ENCODE measurements at regions not wholly inside any gene's neighbourhood (a gene's known extent, or its start where the extent isn't known, plus 50 kb on each side); places are given as distances from the start of the nearest gene placed in this dataset.
"Not testable (repeated sequence)": the region's sequence is repeated elsewhere in the genome, so short reads cannot be mapped to it uniquely, and the experiment has no call there.

- TF ChIP-seq, protein P1, sequence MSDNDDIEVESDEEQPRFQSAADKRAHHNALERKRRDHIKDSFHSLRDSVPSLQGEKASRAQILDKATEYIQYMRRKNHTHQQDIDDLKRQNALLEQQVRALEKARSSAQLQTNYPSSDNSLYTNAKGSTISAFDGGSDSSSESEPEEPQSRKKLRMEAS (IDR thresholded peaks at IDR 0.05; ENCODE audit: low read depth, low read length), result no peak
- TF ChIP-seq, protein P2, sequence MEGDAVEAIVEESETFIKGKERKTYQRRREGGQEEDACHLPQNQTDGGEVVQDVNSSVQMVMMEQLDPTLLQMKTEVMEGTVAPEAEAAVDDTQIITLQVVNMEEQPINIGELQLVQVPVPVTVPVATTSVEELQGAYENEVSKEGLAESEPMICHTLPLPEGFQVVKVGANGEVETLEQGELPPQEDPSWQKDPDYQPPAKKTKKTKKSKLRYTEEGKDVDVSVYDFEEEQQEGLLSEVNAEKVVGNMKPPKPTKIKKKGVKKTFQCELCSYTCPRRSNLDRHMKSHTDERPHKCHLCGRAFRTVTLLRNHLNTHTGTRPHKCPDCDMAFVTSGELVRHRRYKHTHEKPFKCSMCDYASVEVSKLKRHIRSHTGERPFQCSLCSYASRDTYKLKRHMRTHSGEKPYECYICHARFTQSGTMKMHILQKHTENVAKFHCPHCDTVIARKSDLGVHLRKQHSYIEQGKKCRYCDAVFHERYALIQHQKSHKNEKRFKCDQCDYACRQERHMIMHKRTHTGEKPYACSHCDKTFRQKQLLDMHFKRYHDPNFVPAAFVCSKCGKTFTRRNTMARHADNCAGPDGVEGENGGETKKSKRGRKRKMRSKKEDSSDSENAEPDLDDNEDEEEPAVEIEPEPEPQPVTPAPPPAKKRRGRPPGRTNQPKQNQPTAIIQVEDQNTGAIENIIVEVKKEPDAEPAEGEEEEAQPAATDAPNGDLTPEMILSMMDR (IDR thresholded peaks at IDR 0.05; ENCODE audit: low read depth, low read length), result no peak
- TF ChIP-seq POLR2A (IDR thresholded peaks at IDR 0.05; ENCODE audit: extremely low read depth, insufficient read length), result no peak
- TF ChIP-seq MYC (IDR thresholded peaks at IDR 0.05; ENCODE audit: low read depth, low read length), result no peak
- no peak for DNase-seq (ENCODE audit: low read depth)
- no peak overlapping the region for H3K4me3 ChIP-seq (ENCODE audit: low read depth, low read length)
Measured at GRCh38 chr6:4664117-4664626, 112.0 kb upstream of the CDYL start.

- TF ChIP-seq, protein P2 (IDR thresholded peaks at IDR 0.05; ENCODE audit: low read depth, low read length), result no peak
- TF ChIP-seq POLR2A (IDR thresholded peaks at IDR 0.05; ENCODE audit: extremely low read depth, insufficient read length) (no peak), MYC (IDR thresholded peaks at IDR 0.05; ENCODE audit: low read depth, low read length) (no peak)
- TF ChIP-seq, protein P1 (IDR thresholded peaks at IDR 0.05; ENCODE audit: low read depth, low read length), result no peak
- no peak overlapping the region for H3K4me3 ChIP-seq (ENCODE audit: low read depth, low read length)
- no peak for DNase-seq (ENCODE audit: low read depth)
Measured at GRCh38 chr6:4662886-4663285, 113.3 kb upstream of the CDYL start.

DNA sequence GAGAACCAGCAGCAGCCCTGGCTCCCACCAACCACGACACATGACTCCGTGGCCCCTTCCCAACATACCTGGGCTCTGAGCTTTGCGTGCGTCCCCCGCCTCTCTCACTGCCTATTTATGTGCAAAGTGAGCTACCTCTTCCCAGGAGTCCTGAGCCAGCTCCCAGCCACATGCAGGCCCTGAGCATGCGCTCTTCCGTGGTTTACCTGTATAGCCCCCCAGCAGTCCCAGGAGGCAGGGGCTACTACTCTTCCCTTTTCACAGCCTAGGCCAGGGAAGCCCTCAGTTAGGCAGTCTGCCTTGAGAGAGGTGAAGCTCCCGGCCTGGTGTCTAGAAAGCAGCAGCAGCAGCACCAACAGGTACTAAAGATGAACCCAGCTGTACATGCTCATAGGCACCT, 114.8 kb upstream of the CDYL start:
- H3K4me3 ChIP-seq (ENCODE audit: low read depth, low read length), result no peak overlapping the region
- DNase-seq (ENCODE audit: low read depth), result no peak
- TF ChIP-seq MYC (IDR thresholded peaks at IDR 0.05; ENCODE audit: low read depth, low read length), result no peak
- no peak for TF ChIP-seq POLR2A (IDR thresholded peaks at IDR 0.05; ENCODE audit: extremely low read depth, insufficient read length)

GRCh38 chr6:4660377-4661321, 115.6 kb upstream of the CDYL start:
- no peak overlapping the region for H3K4me3 ChIP-seq (ENCODE audit: low read depth, low read length)
- TF ChIP-seq, protein P1 (IDR thresholded peaks at IDR 0.05; ENCODE audit: low read depth, low read length), result no peak
- TF ChIP-seq POLR2A (IDR thresholded peaks at IDR 0.05; ENCODE audit: extremely low read depth, insufficient read length) (no peak), MYC (IDR thresholded peaks at IDR 0.05; ENCODE audit: low read depth, low read length) (no peak)
- TF ChIP-seq, protein P2 (IDR thresholded peaks at IDR 0.05; ENCODE audit: low read depth, low read length), result no peak
- DNase-seq (ENCODE audit: low read depth), result no peak

DNA sequence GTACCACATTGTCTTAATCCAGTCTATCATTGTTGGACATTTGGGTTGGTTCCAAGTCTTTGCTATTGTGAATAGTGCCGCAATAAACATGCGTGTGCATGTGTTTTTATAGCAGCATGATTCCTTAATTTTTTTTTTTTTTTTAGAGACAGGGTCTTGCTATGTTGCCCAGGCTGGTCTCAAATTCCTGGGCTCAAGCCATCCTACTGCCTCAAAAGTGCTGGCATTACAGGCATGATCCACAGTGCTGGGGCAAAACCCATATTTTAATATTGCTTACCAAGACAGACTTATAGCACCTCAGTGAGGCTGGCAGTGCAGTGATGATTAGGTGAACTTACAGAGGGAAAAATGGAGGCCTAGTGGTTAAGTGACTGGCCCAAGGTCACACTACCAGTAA, 116.5 kb upstream of the CDYL start:
- not testable (repeated sequence) for H3K4me3 ChIP-seq (ENCODE audit: low read depth, low read length); DNase-seq (ENCODE audit: low read depth)

GRCh38 chr6:4658486-4658885, 117.7 kb upstream of the CDYL start:
- TF ChIP-seq MYC (IDR thresholded peaks at IDR 0.05; ENCODE audit: low read depth, low read length) (no peak), POLR2A (IDR thresholded peaks at IDR 0.05; ENCODE audit: extremely low read depth, insufficient read length) (no peak)
- TF ChIP-seq, protein P1 (IDR thresholded peaks at IDR 0.05; ENCODE audit: low read depth, low read length), result no peak
- TF ChIP-seq, protein P2 (IDR thresholded peaks at IDR 0.05; ENCODE audit: low read depth, low read length), result no peak
- H3K4me3 ChIP-seq (ENCODE audit: low read depth, low read length), result no peak overlapping the region
- DNase-seq (ENCODE audit: low read depth), result no peak
